Left lung (tissue), 4 donors: ENCODE measurements at regions not wholly inside any gene's neighbourhood (a gene's known extent, or its start where the extent isn't known, plus 50 kb on each side); places are given as distances from the start of the nearest gene placed in this dataset.

Experiments
- ATAC-seq: fragments of 200-7000 bp; cut with Tn5 transposase; one replicate; pipeline ENCODE4 v1.9.1; 2020; ENCODE audit warnings: moderate library complexity
- DNase-seq, 4 donors: peaks; one replicate each; pipeline ENCODE4 v3.0.0-alpha.2; 2013 to 2020
- H3K27ac ChIP-seq, 2 donors: fragments of 200-600 bp; sonication (generic) in 1 of 2; one replicate each; pipeline versions ENCODE4 v1.5.0 to v1.8.0; 2020 to 2021
- H3K27me3 ChIP-seq, 2 donors: fragments of 200-600 bp; sonication (generic) in 1 of 2; one replicate each; pipeline versions ENCODE4 v1.5.0 to v1.8.0; 2020 to 2021
- H3K36me3 ChIP-seq, 2 donors: fragments of 200-600 bp; sonication (generic) in 1 of 2; one replicate each; pipeline versions ENCODE4 v1.5.0 to v1.8.0; 2020 to 2021
- H3K4me1 ChIP-seq, 2 donors: fragments of 200-600 bp; one replicate each; pipeline ENCODE4 v1.8.0; 2021
- H3K4me3 ChIP-seq, 2 donors: fragments of 200-600 bp; sonication (generic) in 1 of 2; one replicate each; pipeline versions ENCODE4 v1.5.0 to v1.8.0; 2020 to 2021; ENCODE audit warnings: mild to moderate bottlenecking in 1 of 2
- H3K9me3 ChIP-seq, 2 donors: fragments of 200-600 bp; sonication (generic) in 1 of 2; one replicate each; pipeline versions ENCODE4 v1.5.0 to v1.8.0; 2020 to 2021
- CTCF ChIP-seq, 2 donors: fragments of 200-600 bp; sonication (generic) in 1 of 2; IDR thresholded peaks; one replicate each; pipeline versions ENCODE4 v1.5.0 to v1.8.0; 2021; ENCODE audit warnings: antibody characterized with exemption in 2 of 2
- intact Hi-C, 2 donors: fragments of 100-400 bp; cut with DNase I; formaldehyde crosslinking; loops; one replicate each; pipeline versions ENCODE4 v1.11.2 to v1.14.2; 2022
- donor health status: DM: no; HTN: yes; CAD: no.
- donor health status: DM: no; HTN: no; CAD: no.

DNA sequence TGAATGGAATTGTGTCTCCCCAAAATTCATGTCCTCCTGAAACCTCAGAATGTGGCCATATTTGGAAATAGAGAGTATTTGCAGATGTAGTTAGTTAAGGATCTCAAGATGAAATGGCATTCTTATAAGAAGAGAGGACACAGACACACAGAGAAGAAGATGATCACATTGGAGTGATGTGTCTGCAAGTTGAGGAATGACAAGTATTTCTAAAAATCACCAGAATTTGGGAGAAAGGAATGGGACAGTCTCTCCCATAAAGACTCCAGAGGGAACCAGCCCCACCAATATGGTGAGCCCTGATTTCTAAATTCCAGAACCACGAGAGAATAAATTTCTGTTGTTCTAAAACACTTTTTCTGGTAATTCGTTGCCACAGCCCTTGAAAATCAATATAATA lies 166.3 kb downstream of the C1D start:
- no peak for DNase-seq
- H3K36me3 ChIP-seq: no peaks in the 10 kb centered on the region
- no peak overlapping the region for H3K4me3 ChIP-seq
- H3K9me3 ChIP-seq: no peaks in the 10 kb centered on the region
- H3K27me3 ChIP-seq: no peaks in the 10 kb centered on the region
- H3K27ac ChIP-seq: no peak overlapping the region
- TF ChIP-seq CTCF (IDR thresholded peaks at IDR 0.05): no peak
- intact Hi-C loops: no loop called here
- H3K4me1 ChIP-seq: no peaks in the 10 kb centered on the region
- no peak for ATAC-seq

GRCh38 chr2:67898595-67898994 lies 164.2 kb downstream of the C1D start:
- Histone ChIP-seq H3K27ac (no peak overlapping the region), H3K36me3 (no peaks in the 10 kb centered on the region), H3K27me3 (no peaks in the 10 kb centered on the region), H3K4me3 (no peak overlapping the region), H3K9me3 (no peaks in the 10 kb centered on the region), H3K4me1 (no peaks in the 10 kb centered on the region)
- DNase-seq (no peak), ATAC-seq (no peak)
- intact Hi-C loops: no loop called here
- TF ChIP-seq CTCF (IDR thresholded peaks at IDR 0.05): no peak

DNA sequence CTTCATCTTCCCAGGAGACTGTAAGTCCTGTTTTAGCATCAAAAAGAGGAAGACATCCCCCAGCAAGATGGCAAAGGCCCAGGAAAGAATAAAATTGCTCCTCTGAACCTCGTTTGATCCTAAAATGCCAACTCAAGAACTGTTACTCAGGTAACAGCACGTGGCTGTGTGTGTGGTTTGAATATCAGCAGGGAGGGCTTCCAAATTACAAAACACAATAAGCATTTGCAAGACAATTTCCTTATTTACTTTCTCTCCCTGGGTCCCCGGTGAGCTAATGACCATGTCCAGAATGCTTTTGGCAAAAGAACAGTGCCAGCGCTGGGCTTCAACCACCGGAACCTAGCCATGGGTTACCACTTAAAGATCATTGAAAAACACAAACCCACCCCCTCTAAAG lies 163.6 kb downstream of the C1D start:
- no peak overlapping the region for H3K27ac ChIP-seq
- H3K4me1 ChIP-seq: no peaks in the 10 kb centered on the region
- intact Hi-C loops: no loop called here
- no peaks in the 10 kb centered on the region for H3K9me3 ChIP-seq
- H3K36me3 ChIP-seq: no peaks in the 10 kb centered on the region
- DNase-seq: no peak
- no peaks in the 10 kb centered on the region for H3K27me3 ChIP-seq
- ATAC-seq: no peak
- TF ChIP-seq CTCF (IDR thresholded peaks at IDR 0.05): no peak
- no peak overlapping the region for H3K4me3 ChIP-seq

DNA sequence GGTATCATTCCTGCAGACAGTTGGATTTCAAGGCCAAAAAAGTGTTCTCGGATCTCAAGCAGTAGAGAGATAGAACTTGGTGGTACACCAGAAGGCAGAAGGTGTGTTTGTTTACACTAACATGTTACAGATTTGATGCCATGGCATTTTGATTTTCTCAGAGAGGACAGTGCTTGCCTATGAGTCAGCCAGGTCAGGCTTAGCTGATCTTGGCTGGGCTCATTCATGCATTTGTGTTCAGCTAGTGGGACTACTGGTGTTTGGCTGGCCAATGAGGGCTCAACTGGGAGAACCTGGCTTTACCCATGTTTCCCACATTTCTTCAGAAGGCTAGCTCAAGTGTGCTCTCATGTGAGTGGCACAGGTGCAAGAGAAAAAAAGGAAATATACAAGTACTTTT lies 162.0 kb downstream of the C1D start:
- H3K4me3 ChIP-seq: no peak overlapping the region
- intact Hi-C loops: no loop called here

DNA sequence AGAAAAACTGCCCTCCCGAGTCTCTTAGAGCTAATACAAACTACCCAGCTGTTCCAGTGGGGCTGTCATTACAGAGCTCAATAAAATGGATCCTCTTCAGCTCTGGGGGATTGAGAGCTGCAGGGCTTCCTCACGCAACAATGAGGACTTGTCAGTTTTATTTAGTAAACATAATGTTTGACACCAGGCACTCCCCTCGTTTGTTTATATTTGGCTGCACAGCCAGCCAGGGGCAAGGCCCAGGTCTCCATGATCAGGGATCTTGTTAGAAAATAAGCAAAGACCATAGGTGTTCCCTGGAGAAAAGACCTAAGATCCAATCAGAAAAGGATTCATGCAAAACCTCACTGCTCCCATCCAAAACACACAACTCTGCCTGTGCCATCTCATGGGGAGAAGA lies 158.2 kb downstream of the C1D start:
- Histone ChIP-seq H3K27me3 (no peaks in the 10 kb centered on the region), H3K36me3 (no peaks in the 10 kb centered on the region), H3K4me3 (no peak overlapping the region), H3K27ac (no peak overlapping the region), H3K9me3 (no peaks in the 10 kb centered on the region), H3K4me1 (no peaks in the 10 kb centered on the region)
- intact Hi-C loops: no loop called here
- no peak for DNase-seq
- no peak for TF ChIP-seq CTCF (IDR thresholded peaks at IDR 0.05)
- no peak for ATAC-seq

More for the DNA sequence above, 162.0 kb downstream of the C1D start:
- ATAC-seq (no peak), DNase-seq (no peak)
- H3K4me1 ChIP-seq: no peaks in the 10 kb centered on the region
- H3K27me3 ChIP-seq: no peaks in the 10 kb centered on the region
- no peak for TF ChIP-seq CTCF (IDR thresholded peaks at IDR 0.05)
- H3K27ac ChIP-seq: no peak overlapping the region
- no peaks in the 10 kb centered on the region for H3K9me3 ChIP-seq
- no peaks in the 10 kb centered on the region for H3K36me3 ChIP-seq
